ENCODE measurements at regions not wholly inside any gene's neighbourhood (a gene's known extent, or its start where the extent isn't known, plus 50 kb on each side); places are given as distances from the start of the nearest gene placed in this dataset.

GRCh38 chr10:30178356-30178964 lies 119.1 kb upstream of the JCAD start:
- no peak for TF ChIP-seq TAF1 (IDR thresholded peaks at IDR 0.05; ENCODE audit: borderline replicate concordance, low read depth, low read length)
- TF ChIP-seq POLR2A (IDR thresholded peaks at IDR 0.05; ENCODE audit: low read depth, low read length): no peak
